HG03175 (cell line): ENCODE measurements at regions not wholly inside any gene's neighbourhood (a gene's known extent, or its start where the extent isn't known, plus 50 kb on each side); places are given as distances from the start of the nearest gene placed in this dataset.

Experiments
- ATAC-seq: cut with Tn5 transposase; IDR thresholded peaks from one replicate; pipeline ENCODE4 v1.9.1; 2021; ENCODE audit warnings: mild to moderate bottlenecking, moderate library complexity; ENCODE audit not compliant: unreplicated experiment

DNA sequence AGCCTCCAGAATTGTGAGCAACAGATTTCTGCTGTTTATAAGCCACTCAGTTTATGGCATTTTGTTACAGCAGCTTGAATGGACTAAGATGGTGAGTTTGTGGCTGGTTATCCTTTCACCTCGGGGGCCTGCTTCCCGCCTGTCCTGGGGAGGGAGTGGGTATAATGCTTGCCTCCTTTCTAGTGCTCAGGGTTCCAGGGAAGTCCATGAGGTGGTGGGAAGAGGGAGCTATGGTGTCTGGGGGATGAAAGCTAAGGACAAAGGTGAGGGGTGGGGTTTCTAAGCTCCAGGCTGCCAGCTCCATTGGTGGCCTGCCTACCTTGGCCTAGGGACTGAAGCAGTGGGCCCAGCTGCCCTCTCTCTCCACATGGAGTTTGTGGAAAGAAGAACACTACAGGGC, 50.2 kb upstream of the SDK2 start:
- no peak for ATAC-seq

GRCh38 chr17:73695035-73695738, 50.9 kb upstream of the SDK2 start:
- ATAC-seq = no peak

GRCh38 chr17:73696251-73696650, 52.0 kb upstream of the SDK2 start:
- ATAC-seq = no peak

- no peak for ATAC-seq
Measured at GRCh38 chr17:73697872-73698271, 53.6 kb upstream of the SDK2 start.

- ATAC-seq = no peak
Measured at GRCh38 chr17:73698966-73699365, 54.7 kb upstream of the SDK2 start.

DNA sequence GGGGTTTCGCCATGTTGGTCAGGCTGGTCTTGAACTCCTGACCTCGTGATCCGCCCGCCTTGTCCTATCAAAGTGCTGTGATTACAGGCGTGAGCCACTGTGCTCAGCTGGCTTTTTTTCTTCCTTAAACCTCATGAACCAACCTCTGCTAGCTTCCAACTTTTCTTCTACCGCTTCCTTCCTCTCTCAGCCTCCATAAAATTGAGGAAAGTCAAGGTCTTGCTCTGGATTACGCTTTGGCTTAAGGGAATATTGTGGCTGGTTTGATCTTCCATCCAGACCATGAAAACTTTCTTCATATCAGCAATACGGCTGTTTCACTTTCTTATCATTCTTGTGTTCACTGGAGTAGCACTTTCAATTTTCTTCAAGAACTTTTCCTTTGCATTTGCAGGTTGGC, 57.5 kb upstream of the SDK2 start:
- ATAC-seq = no peak

DNA sequence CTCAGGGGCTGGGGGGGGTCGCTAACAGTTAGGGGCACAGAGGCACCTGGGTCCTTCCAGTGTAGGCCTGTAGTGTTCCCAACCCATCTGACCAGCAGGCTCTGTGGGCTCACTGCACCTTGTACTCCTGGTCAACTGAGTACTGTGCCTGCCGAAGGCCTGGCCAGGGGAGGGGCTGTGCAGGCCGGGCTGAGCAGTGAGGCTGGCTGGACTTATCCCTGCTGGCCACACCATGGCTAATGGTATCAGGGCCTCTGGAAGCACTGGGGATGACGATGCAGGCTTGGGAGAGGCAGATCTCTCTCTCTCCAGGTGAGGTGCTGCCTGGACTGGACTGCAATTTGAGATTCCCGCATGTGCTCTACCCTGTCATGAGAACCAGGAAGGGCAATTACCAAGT, 58.9 kb upstream of the SDK2 start:
- ATAC-seq = no peak

GRCh38 chr17:73703917-73704316, 59.7 kb upstream of the SDK2 start:
- ATAC-seq = no peak

DNA sequence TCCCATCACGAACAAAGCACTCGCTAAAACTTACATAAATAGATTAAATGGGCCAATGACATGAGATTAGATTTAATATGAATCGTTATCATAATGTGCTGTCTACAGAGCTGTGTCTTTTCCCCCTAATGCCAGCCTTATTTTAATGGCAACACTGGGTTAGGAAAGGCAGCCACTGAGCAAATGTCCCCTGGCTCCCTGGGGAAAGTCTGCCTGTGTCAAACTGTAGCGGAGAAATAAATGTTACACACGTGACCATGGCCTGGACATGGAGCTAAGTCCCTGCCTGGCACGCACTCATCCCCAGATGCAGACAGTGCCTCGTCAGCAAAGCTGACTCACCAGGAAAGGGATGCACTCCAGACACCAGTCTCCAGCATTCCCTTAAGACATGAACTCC, 61.3 kb upstream of the SDK2 start:
- ATAC-seq = no peak

GRCh38 chr17:73706428-73706827, 62.2 kb upstream of the SDK2 start:
- no peak for ATAC-seq

GRCh38 chr17:73706858-73707257, 62.6 kb upstream of the SDK2 start:
- no peak for ATAC-seq

DNA sequence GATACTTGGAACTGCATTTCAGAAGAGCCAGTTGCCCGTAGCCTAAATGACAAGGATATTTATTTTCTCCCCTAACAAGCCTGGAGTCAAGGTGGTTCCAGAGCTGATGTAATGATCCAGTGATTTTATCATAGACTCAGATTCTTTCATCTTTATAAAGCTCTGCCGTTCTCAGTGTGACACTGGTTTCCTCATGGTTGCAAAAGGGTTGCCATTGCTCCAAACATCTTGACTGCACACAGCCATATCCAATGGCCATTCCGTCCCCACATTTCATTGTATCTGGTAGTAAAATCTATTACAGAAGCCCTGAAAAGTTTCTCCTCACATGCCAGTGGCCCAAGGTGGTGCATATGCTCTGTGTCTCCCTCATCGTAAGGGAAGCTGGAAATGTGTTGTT, 63.1 kb upstream of the SDK2 start:
- no peak for ATAC-seq

- ATAC-seq = no peak
Measured at GRCh38 chr17:73710095-73710592, 65.9 kb upstream of the SDK2 start.

- peak; percentile 91 for ATAC-seq
Measured at GRCh38 chr17:73711184-73711583, 66.9 kb upstream of the SDK2 start.

GRCh38 chr17:73711916-73712315, 67.7 kb upstream of the SDK2 start:
- no peak for ATAC-seq

GRCh38 chr17:73713136-73713535, 68.9 kb upstream of the SDK2 start:
- no peak for ATAC-seq

DNA sequence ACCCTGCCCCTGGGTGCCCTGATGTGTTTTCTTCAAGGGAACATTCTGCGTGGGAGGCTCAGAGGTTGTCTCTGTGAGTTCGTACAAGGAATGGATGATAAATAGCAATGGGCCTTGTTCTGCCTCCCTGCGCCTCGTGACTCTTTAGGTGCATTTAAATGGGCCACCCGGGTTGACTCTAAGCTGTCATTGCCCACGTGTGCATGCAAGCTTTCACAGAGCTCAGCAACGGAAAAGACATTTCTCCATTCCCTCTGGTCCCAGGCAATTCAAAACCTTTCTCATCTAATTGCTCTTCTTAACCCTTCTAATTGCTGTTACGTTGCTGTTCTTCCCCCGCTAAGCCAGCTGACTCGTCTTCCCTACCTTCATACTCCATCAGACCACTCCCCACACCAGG, 71.5 kb upstream of the SDK2 start:
- no peak for ATAC-seq

GRCh38 chr17:73717690-73718089, 73.4 kb upstream of the SDK2 start:
- ATAC-seq = no peak

DNA sequence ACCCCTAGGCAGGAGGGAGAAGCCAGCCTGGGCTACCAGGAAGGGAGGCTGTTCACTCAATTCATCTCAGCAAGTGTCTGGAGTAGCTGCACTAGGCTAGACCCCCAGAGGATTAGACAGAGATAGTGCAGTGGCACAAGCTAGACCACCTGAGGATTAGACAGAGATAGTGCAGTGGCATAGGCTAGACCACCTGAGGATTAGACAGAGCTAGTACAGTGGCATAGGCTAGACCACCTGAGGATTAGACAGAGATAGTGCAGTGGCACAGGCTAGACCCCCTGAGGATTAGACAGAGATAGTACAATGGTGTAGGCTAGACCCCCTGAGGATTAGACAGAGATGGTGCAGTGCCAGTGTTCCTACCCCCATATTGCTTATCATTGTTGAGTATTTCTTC, 74.1 kb upstream of the SDK2 start:
- no peak for ATAC-seq

GRCh38 chr17:73718912-73719311, 74.7 kb upstream of the SDK2 start:
- ATAC-seq = no peak

GRCh38 chr17:73719588-73720071, 75.4 kb upstream of the SDK2 start:
- no peak for ATAC-seq

DNA sequence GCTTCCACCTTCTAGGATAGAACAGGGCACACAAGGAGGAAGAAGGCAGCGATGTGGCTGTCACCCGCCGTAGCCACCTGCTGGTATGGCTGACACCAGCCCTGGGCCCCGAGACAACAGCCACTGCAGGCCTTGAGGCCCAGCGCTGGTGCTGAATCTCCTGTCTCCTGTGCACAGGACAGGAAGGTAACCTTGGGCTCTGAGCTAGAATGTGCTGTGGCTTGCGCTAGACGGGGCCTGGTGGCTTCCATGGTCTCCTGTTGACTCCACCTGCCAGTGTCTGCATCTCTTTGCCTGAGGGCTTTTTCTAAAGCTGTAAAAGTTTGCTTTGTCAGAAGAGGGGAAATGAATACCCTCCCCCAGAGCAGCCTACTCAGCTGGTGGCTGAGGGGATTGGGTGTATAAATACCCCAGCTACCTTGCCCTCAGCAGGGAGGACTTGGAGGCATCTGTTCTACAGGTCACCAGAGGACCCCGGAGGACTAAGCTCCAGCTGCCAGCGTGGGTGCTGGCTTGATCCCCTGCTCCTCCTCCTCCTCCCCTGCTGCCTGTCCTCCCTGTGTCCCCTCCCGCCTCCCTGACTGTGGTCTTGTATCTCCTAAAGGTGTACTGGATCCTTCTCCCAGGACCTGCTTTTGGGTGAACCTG, 76.1 kb upstream of the SDK2 start:
- ATAC-seq = no peak

DNA sequence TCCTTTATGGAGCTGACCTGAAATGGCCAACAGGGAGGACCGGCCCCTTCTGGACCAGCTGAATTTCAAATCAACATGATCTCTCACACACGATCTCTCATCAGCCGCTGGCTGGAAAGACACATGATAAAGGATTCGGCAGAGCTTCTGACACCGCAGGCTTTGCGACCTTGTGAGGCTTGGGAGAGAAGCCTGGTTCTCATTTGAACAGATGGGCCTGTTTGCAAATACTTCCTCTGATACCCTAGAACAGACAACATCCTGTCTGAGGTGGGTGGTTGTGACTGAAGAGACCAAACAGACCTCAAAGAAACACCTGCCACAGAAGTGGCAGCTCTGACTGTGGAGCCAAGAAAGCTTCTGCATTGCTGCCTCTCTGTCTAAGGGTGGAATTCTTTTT, 77.9 kb upstream of the SDK2 start:
- no peak for ATAC-seq
